ENCODE measurements at regions not wholly inside any gene's neighbourhood (a gene's known extent, or its start where the extent isn't known, plus 50 kb on each side); places are given as distances from the start of the nearest gene placed in this dataset.

- DNase-seq: no peak
These were observed 191.7 kb upstream of the STK17B start for GRCh38 chr2:196362973-196363549.

- DNase-seq: no peak
These were observed 193.8 kb upstream of the STK17B start for GRCh38 chr2:196365145-196365544.

- no peak for DNase-seq
These were observed 194.5 kb upstream of the STK17B start for GRCh38 chr2:196365923-196366322.

GRCh38 chr2:196367633-196368032 lies 196.3 kb upstream of the STK17B start:
- DNase-seq: no peak

GRCh38 chr2:196368546-196369225 lies 197.3 kb upstream of the STK17B start:
- no peak for DNase-seq

GRCh38 chr2:196369967-196370366 lies 198.6 kb upstream of the STK17B start:
- no peak for DNase-seq

- DNase-seq: no peak
These were observed 199.0 kb upstream of the STK17B start for GRCh38 chr2:196370381-196370780.

GRCh38 chr2:196372276-196372809 lies 201.0 kb upstream of the STK17B start:
- no peak for DNase-seq

- DNase-seq: no peak
These were observed 201.7 kb upstream of the STK17B start for GRCh38 chr2:196372811-196373664.

- peak; percentile 33 for DNase-seq
These were observed 205.9 kb upstream of the STK17B start for GRCh38 chr2:196376984-196377877.

- no peak for DNase-seq
These were observed 208.2 kb upstream of the STK17B start for GRCh38 chr2:196379600-196379999.

GRCh38 chr2:196380098-196380497 lies 208.7 kb upstream of the STK17B start:
- DNase-seq: no peak

- DNase-seq: no peak
These were observed 209.2 kb upstream of the STK17B start for GRCh38 chr2:196380575-196380974.

- DNase-seq: no peak
These were observed 210.1 kb upstream of the STK17B start for GRCh38 chr2:196381464-196381863.

- DNase-seq: no peak
These were observed 212.4 kb upstream of the STK17B start for GRCh38 chr2:196383799-196384198.

- no peak for DNase-seq
These were observed 213.4 kb upstream of the STK17B start for GRCh38 chr2:196384729-196385128.

GRCh38 chr2:196389670-196390069 lies 218.3 kb upstream of the STK17B start:
- no peak for DNase-seq

GRCh38 chr2:196390243-196391148 lies 219.1 kb upstream of the STK17B start:
- no peak for DNase-seq

GRCh38 chr2:196391149-196391479 lies 219.7 kb upstream of the STK17B start:
- no peak for DNase-seq

GRCh38 chr2:196399096-196399495 lies 227.7 kb upstream of the STK17B start:
- DNase-seq: no peak

Measured in activated naive CD4-positive, alpha-beta T cell treated with Interleukin-2 at 50 U/mL for 16 hours (primary cell).